IMR-90 (cell line): ENCODE measurements at regions not wholly inside any gene's neighbourhood (a gene's known extent, or its start where the extent isn't known, plus 50 kb on each side); places are given as distances from the start of the nearest gene placed in this dataset.

ENCODE experiments used
- ATAC-seq: fragments of 200-7000 bp; cut with Tn5 transposase; 2 replicates; pipeline ENCODE4 v1.9.1; 2020; ENCODE audit warnings: low read depth, mild to moderate bottlenecking, moderate library complexity
- BruUV-seq: library from RNA; stranded (reverse); fragments of 400-500 nt; replicated peaks from 2 replicates; lab custom pipeline; 2021; lab: Mats Ljungman, UMichigan
- CTCF ChIA-PET: fragments of 300-600 bp; formaldehyde crosslinking; extraction: SDS; loops from one replicate; lab custom pipeline; 2021; ENCODE audit warnings: antibody characterized with exemption; lab: Yijun Ruan, JAX
- POLR2A ChIA-PET: fragments of 300-600 bp; sonication (Branson Sonifier 250); formaldehyde crosslinking; loops from one replicate; lab custom pipeline; 2022; ENCODE audit warnings: antibody characterized with exemption; ENCODE audit not compliant: unreplicated experiment; lab: Charles Lee
- DNase-seq: peaks from one replicate; pipeline ENCODE4 v3.0.0; 2013
- H2AFZ ChIP-seq: replicated peaks from 2 replicates; pipeline ENCODE3; 2013; ENCODE audit warnings: low read length, mild to moderate bottlenecking; ENCODE audit not compliant: poor library complexity
- H2AK5ac ChIP-seq: 2 replicates; pipeline ENCODE4 v1.6.1; 2013; ENCODE audit warnings: low read depth, low read length, inconsistent platforms
- H2AK9ac ChIP-seq: replicated peaks from 2 replicates; pipeline ENCODE3; 2013; ENCODE audit warnings: mild to moderate bottlenecking, low read depth, low read length, moderate library complexity; ENCODE audit not compliant: poor library complexity
- H2BK120ac ChIP-seq: 2 replicates; pipeline ENCODE4 v1.6.1; 2013; ENCODE audit warnings: low read depth, low read length, inconsistent platforms
- H2BK15ac ChIP-seq: 3 replicates; pipeline ENCODE4 v1.6.1; 2013; ENCODE audit warnings: low read depth, low read length, inconsistent platforms
- H2BK20ac ChIP-seq: 2 replicates; pipeline ENCODE4 v1.6.1; 2013; ENCODE audit warnings: low read depth, mild to moderate bottlenecking, inconsistent platforms, low read length, moderate library complexity
- H2BK5ac ChIP-seq: 2 replicates; pipeline ENCODE4 v1.6.1; 2013; ENCODE audit warnings: mild to moderate bottlenecking, low read depth, low read length, inconsistent platforms; ENCODE audit not compliant: poor library complexity, severe bottlenecking
- H3K14ac ChIP-seq: replicated peaks from 2 replicates; pipeline ENCODE4 v1.6.1; 2013; ENCODE audit warnings: low read depth, low read length, inconsistent platforms
- H3K18ac ChIP-seq: 2 replicates; pipeline ENCODE4 v1.6.1; 2013; ENCODE audit warnings: low read depth, low read length, control low read depth
- H3K23ac ChIP-seq: 2 replicates; pipeline ENCODE4 v1.6.1; 2013; ENCODE audit warnings: low read depth, low read length, inconsistent platforms
- H3K27ac ChIP-seq: 2 replicates; pipeline ENCODE4 v1.5.1; 2013; ENCODE audit warnings: mild to moderate bottlenecking, control low read depth, low read length; ENCODE audit not compliant: insufficient read depth
- H3K27me3 ChIP-seq: 2 replicates; pipeline ENCODE4 v1.6.1; 2013; ENCODE audit warnings: low read length; ENCODE audit not compliant: control insufficient read depth, insufficient read depth
- H3K36me3 ChIP-seq: 2 replicates; pipeline ENCODE4 v1.6.1; 2013; ENCODE audit warnings: low read length, mixed read lengths; ENCODE audit not compliant: control insufficient read depth, insufficient read depth
- H3K4ac ChIP-seq: 2 replicates; pipeline ENCODE4 v1.6.1; 2013; ENCODE audit warnings: low read depth, low read length, inconsistent platforms
- H3K4me1 ChIP-seq: 2 replicates; pipeline ENCODE4 v1.6.1; 2013; ENCODE audit warnings: low read length, mixed read lengths; ENCODE audit not compliant: control insufficient read depth, insufficient read depth
- H3K4me2 ChIP-seq: 2 replicates; pipeline ENCODE4 v1.6.1; 2013; ENCODE audit warnings: low read depth, mild to moderate bottlenecking, control low read depth, low read length, moderate library complexity
- H3K4me3 ChIP-seq: 2 replicates; pipeline ENCODE4 v1.5.1; 2013; ENCODE audit warnings: low read depth, mild to moderate bottlenecking, control low read depth, low read length, moderate library complexity; ENCODE audit not compliant: insufficient read depth
- H3K56ac ChIP-seq: 2 replicates; pipeline ENCODE4 v1.6.1; 2013; ENCODE audit warnings: low read length, inconsistent platforms; ENCODE audit not compliant: insufficient read depth; ENCODE audit errors: extremely low read depth
- H3K79me1 ChIP-seq, 2 experiments: 2 replicates each; pipeline ENCODE4 v1.6.1; 2013; ENCODE audit warnings: low read length in 2 of 2, inconsistent platforms in 1 of 2, low read depth in 1 of 2
- H3K9ac ChIP-seq: 2 replicates; pipeline ENCODE4 v1.6.1; 2013; ENCODE audit warnings: low read depth, low read length, control low read depth
- H3K9me1 ChIP-seq: 2 replicates; pipeline ENCODE4 v1.6.1; 2013; ENCODE audit warnings: low read length, inconsistent platforms; ENCODE audit not compliant: insufficient read depth
- H3K9me3 ChIP-seq: 2 replicates; pipeline ENCODE4 v1.6.1; 2013; ENCODE audit warnings: low read length; ENCODE audit not compliant: control insufficient read depth, insufficient read depth
- H4K20me1 ChIP-seq: 2 replicates; pipeline ENCODE4 v1.6.1; 2013; ENCODE audit warnings: low read length, inconsistent platforms; ENCODE audit not compliant: insufficient read depth
- H4K5ac ChIP-seq: 2 replicates; pipeline ENCODE4 v1.6.1; 2013; ENCODE audit warnings: mild to moderate bottlenecking, low read depth, low read length, control low read depth
- H4K8ac ChIP-seq, 2 experiments: 2 replicates each; pipeline ENCODE4 v1.6.1; 2013; ENCODE audit warnings: low read depth in 2 of 2, low read length in 2 of 2, control low read depth in 1 of 2, inconsistent platforms in 1 of 2
- H4K91ac ChIP-seq: 2 replicates; pipeline ENCODE4 v1.6.1; 2013; ENCODE audit warnings: low read depth, low read length, inconsistent platforms; ENCODE audit not compliant: insufficient read depth
- BHLHE40 ChIP-seq: fragments of 150-350 bp; IDR thresholded peaks from 2 replicates; pipeline ENCODE4 v1.6.1; 2016; ENCODE audit warnings: mild to moderate bottlenecking, low read depth, low read length
- CEBPB ChIP-seq: IDR thresholded peaks from 2 replicates; pipeline ENCODE4 v1.6.1; 2012; ENCODE audit warnings: low read depth, low read length, improper control_type of control experiment
- CHD1 ChIP-seq: IDR thresholded peaks from 2 replicates; pipeline ENCODE4 v1.6.1; 2012; ENCODE audit warnings: low read depth, low read length, improper control_type of control experiment
- CTCF ChIP-seq: conservative IDR thresholded peaks from 2 replicates; pipeline ENCODE4 v1.5.1; 2012; ENCODE audit warnings: mild to moderate bottlenecking, low read depth, low read length, improper control_type of control experiment
- FOS ChIP-seq: fragments of 150-350 bp; IDR thresholded peaks from 2 replicates; pipeline ENCODE4 v1.6.1; 2016; ENCODE audit warnings: low read depth, low read length
- MXI1 ChIP-seq: IDR thresholded peaks from 2 replicates; pipeline ENCODE4 v1.6.1; 2012; ENCODE audit warnings: low read depth, mild to moderate bottlenecking, low read length, moderate library complexity, borderline replicate concordance
- NFE2L2 ChIP-seq: fragments of 150-350 bp; IDR thresholded peaks from 2 replicates; pipeline ENCODE4 v1.6.1; 2016; ENCODE audit warnings: low read depth, mild to moderate bottlenecking, low read length
- POLR2A ChIP-seq: IDR thresholded peaks from 2 replicates; pipeline ENCODE4 v1.6.1; 2012; ENCODE audit warnings: mild to moderate bottlenecking, low read depth, low read length
- RFX5 ChIP-seq: IDR thresholded peaks from 2 replicates; pipeline ENCODE4 v1.8.0; 2012; ENCODE audit warnings: low read depth, mild to moderate bottlenecking, low read length, moderate library complexity
- USF2 ChIP-seq: fragments of 150-350 bp; IDR thresholded peaks from 2 replicates; pipeline ENCODE4 v1.6.1; 2017; ENCODE audit warnings: mild to moderate bottlenecking, antibody characterized with exemption, low read length, low read depth
- WGBS, 2 experiments: methylation state at CpG; one replicate each; pipeline versions ENCODE4 v1.1.5 to v1.1.7; 2013; ENCODE audit warnings: missing lambda C conversion rate in 2 of 2; ENCODE audit not compliant: insufficient read length in 1 of 2; ENCODE audit errors: extremely low coverage in 2 of 2; 5-methylcytosine and 5-hydroxymethylcytosine counted together
- dilution Hi-C: fragments of 300-500 bp; cut with HindIII; formaldehyde crosslinking; loops from one replicate; pipeline ENCODE4 v1.14.3; 2018; ENCODE audit warnings: low sequenced_read_pairs; ENCODE audit not compliant: unreplicated experiment
- in situ Hi-C: fragments of 300-500 bp; cut with MboI; formaldehyde crosslinking; loops from 3 replicates; pipeline ENCODE4 v1.14.3; 2019; ENCODE audit warnings: low sequenced_read_pairs, inconsistent platforms, mixed read lengths
- intact Hi-C: fragments of 100-400 bp; cut with micrococcal nuclease; formaldehyde crosslinking; loops from 2 replicates; pipeline ENCODE4 v1.10.0; 2022

GRCh38 chr14:94682061-94682516 is 69.9 kb downstream of the SERPINA3 start:
- CTCF ChIA-PET = no interaction called here
- no peak overlapping the region for H3K4ac ChIP-seq
- POLR2A ChIA-PET = no interaction called here

More at GRCh38 chr14:94682061-94682516, 69.9 kb downstream of the SERPINA3 start:
- Histone ChIP-seq H3K9ac (no peak overlapping the region), H3K4me1 (no peaks in the 10 kb centered on the region), H3K23ac (no peak overlapping the region), H3K56ac (no peak overlapping the region), H2BK20ac (no peak overlapping the region), H3K4me2 (no peak overlapping the region), H3K18ac (no peak overlapping the region), H2AK9ac (no peak overlapping the region), H2BK5ac (no peak overlapping the region), H4K20me1 (no peaks in the 10 kb centered on the region), H3K36me3 (no peaks in the 10 kb centered on the region), H2BK120ac (no peak overlapping the region), H3K9me1 (no peaks in the 10 kb centered on the region), H3K27me3 (peaks cover 2% of the 10 kb centered on the region), H4K91ac (no peak overlapping the region), H4K5ac (no peak overlapping the region), H3K9me3 (no peaks in the 10 kb centered on the region), H3K14ac (no peak overlapping the region), H3K4me3 (no peak overlapping the region), H4K8ac (no peak overlapping the region), H2AK5ac (no peak overlapping the region), H3K27ac (no peak overlapping the region), H2BK15ac (no peak overlapping the region), H3K79me1 (no peaks in the 10 kb centered on the region), H2AFZ (no peak overlapping the region)
- no TSS peak for BruUV-seq
- no peak for ATAC-seq
- in situ Hi-C loops (loop anchor here (25.0 kb wide), 1 partner anchor 1305 kb away; no protein-coding TSS in a partner anchor), intact Hi-C loops (loop anchor here (10.0 kb wide), 2 partner anchors 513 to 1093 kb away; no protein-coding TSS in a partner anchor), dilution Hi-C loops (no loop called here)
- 60% methylated on average over 2 of the region's 14 CpGs; no CpG with 5 or more reads in 1 of the 2 experiments for WGBS, 2 experiments
- DNase-seq = no peak
- TF ChIP-seq NFE2L2 (no peak), CTCF (no peak), USF2 (no peak), POLR2A (no peak), CEBPB (no peak), RFX5 (no peak), CHD1 (no peak), FOS (no peak), MXI1 (no peak), BHLHE40 (no peak)
